ENCODE measurements at regions not wholly inside any gene's neighbourhood (a gene's known extent, or its start where the extent isn't known, plus 50 kb on each side); places are given as distances from the start of the nearest gene placed in this dataset.

- DNase-seq = no peak
Observed at GRCh38 chr10:118106426-118106825, 59.7 kb upstream of the RAB11FIP2 start.

GRCh38 chr10:118102121-118102520 is 55.4 kb upstream of the RAB11FIP2 start:
- DNase-seq = no peak

GRCh38 chr10:118101501-118101900 is 54.8 kb upstream of the RAB11FIP2 start:
- DNase-seq = no peak

Data from NCI-H345 (cell line).